DMS114 treated with DMSO at 0.1 percent for 48 hours (cell line): ENCODE measurements at regions not wholly inside any gene's neighbourhood (a gene's known extent, or its start where the extent isn't known, plus 50 kb on each side); places are given as distances from the start of the nearest gene placed in this dataset.

ENCODE experiments used
- DNase-seq: peaks from one replicate; lab custom pipeline; 2025; ENCODE audit not compliant: unreplicated experiment; lab: John Stamatoyannopoulos, UW

DNA sequence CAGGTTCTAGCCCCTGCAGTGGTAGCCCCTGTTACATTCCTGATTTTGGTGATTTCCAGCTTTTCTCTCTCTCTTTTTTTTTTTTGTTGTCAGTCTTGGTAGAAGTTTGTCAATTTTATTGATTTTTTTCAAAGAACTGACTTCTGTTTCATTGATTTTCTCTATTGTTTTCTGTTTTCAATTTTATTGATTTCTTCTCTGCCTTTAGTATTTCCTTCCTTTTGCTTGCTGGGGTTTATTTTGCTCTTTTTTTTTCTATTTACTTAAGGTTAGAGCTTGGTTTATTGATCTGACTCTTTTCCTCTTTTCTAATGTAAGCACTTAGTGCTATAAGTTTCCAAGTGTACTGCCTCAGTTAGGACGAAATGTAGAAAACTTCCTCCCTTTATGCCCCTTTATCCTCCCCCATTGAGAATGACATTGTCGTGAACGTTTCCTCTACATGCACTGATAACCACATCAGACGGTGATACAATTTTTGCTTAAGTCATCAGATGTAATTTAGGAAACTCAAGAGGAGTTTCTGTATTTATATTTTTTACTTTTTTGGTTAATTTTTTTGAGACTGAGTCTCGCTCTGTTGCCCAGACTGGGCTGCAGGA, 81.1 kb upstream of the HS6ST1 start:
- no peak for DNase-seq

DNA sequence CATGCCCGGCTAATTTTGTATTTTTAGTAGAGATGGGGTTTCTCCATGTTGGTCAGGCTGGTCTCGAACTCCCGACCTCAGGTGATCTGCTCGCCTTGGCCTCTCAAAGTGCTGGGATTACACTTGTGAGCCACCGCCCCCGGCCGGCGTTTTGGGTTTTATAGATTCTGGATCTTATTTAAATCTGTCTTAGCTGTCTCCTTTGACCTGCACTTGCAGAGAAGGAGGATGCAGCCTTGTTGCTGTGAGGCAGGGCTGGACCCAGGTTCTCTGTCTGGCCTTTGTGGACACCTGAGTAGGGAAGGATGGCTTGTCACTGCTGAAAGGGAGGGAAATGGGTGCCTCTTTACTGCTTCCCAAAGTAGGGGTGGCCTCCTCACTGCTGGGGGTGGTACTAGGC, 83.0 kb upstream of the HS6ST1 start:
- DNase-seq, result no peak

DNA sequence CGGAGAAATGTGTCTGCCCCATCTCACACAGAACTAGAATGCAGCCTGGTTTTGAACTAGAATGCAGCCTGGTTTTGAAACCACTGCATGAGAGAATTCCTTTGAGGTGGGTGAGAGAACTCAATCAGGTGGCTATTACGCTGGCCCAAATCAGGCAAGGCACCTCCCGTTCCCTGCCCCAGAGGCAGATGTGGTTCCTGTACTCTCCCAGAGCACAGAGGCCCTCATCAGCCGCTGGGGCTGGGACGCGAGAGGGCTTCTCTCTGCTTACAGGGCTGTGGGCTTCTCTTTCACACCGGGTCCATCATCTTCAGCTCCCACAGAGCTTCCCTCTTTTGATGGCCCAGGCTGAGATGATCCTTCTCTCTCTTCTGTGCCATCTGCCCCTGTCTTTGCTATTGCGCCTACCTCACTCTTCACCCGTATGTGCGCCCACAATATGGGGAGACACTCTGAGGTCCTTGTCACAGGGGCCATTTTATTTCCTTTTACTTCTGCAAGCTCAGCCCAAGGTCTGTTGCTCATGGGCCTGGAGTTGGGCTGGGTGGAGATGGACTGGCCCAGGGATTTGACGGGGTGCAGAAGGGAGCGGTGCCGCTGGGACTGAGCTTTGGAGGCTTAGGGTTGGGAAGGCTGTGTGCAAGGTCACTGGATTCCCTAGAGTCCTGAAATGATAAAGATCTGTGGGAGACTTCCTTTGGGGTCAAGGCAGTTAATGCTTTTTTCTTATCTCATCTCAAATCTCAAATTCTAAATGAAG, 84.4 kb upstream of the HS6ST1 start:
- DNase-seq, result no peak

DNA sequence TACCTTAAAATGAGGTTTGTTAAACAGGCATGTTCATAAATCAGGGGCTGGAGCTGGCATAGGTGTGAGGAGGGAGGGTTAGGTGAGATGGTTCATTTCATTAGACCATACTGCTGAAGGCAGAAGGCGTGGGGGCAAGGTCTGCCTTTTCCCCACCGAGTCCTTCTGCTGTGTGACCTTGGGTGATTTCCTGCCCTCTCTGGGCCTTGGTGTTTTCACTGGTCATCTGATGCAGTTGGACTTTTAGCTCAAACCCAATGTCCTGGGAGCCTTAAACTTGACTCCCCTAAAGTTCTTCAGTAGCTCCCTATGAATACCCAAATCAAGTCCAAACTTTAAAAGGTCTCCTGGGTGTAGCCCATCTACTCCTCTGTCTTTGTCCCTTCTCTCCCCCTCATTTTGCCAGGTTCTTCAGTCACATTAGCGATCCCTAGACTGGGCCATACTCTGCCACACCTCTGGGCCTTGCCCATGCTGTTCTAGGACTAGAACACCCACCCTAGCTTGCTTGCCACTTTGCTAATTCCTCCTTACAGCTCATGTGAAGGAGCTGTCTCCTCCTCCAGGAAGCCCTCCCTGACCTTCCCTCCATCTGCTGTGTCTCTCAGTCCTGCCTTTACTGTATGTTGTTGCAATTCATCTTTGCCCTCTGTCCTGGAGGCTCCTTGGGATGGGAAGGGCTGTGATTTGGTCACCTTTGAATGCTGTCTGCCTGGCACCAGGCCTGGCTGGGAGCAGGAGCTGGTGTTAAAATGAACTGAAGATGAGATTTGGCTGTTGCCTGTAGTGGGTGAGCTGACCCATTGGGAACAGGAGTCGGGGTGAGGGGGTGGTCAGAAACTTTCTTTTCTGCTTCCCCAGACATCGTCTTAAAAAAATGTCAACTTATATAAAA, 85.4 kb upstream of the HS6ST1 start:
- no peak for DNase-seq

DNA sequence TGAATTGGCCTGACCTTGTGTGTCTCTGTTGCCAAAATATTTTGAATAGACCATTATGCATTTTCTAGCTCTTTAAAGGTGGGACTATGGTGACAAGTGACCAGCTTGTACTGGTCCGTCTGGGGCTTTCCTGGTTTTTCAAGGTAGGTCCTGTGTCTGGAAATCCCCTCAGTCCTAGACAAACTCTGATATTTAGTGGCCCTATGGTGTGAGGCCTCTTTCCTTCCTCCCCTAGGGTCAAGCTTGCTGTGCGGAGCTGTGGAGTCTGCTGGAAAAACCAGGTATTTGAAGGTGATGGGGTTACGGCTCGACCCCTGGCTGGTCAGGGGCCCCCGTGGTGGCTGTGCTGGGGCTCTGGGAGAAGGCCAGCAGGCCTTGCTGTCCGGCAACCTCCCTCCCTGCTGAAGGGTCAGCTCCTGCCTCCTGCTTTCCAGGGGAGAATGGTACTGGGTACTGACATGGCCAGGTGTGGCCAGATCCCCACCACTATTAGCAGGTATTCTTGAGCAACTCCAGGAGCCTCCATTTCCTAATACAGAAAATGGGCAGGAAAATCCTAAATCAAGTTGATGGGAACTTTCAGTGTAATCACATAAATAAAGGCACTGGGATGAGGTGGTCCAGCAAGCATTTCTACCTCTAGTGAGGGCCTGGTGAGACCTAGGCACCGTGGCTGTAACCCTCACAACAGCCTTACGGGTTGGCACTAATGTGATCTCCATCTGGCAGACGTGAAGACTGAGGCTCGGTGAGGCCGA, 86.2 kb upstream of the HS6ST1 start:
- DNase-seq, result no peak

DNA sequence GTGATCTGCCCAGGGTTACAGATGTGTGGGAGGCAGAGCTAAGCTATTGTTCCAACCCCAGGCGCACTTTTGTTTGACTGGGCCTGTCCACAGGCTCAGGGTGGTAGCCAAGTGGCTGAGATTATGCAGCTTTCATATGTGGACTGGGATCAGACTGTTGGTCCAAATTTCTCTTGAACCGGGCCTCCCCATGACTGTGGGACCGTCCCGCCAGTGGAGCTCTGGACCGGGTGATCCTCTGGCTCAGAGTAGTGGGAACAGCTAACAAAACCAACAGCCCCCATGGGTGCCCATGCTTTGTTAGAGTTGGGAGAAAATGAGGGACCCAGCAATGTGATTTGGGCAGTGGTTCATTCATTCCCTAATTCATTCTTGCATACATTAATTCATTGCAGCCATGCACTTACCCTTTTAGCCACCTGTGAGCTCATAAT, 86.8 kb upstream of the HS6ST1 start:
- no peak for DNase-seq

DNA sequence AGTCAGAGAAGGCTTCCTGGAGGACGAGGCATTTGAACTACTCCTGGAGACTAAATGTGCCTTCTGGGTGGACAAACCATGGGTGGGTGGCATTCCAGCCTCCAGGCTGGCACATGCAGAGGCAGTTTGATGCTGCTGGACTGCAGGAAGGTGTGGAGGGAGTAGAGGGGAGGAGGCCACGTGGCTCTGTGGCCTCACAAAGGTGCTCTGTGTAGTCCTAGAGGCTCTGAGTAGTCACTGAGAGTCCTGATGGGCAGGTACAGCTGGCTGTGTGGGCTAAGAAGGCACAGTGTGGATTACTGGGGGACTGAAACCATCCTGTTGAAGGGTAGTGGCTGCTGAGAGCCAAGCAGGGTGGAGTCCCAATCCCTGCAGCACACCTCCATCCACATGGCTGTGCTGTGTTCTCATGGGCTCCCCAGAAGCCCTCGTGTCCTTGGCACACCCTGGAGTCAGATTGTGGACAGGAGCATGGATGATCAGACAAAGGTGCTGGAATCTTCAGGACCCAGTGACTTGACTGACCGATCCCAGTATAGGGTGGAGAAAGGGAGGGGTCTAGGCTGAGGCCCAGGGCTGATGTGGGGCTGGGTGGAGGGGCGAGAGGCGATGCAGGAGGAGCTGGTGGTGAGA, 87.4 kb upstream of the HS6ST1 start:
- DNase-seq, result no peak

DNA sequence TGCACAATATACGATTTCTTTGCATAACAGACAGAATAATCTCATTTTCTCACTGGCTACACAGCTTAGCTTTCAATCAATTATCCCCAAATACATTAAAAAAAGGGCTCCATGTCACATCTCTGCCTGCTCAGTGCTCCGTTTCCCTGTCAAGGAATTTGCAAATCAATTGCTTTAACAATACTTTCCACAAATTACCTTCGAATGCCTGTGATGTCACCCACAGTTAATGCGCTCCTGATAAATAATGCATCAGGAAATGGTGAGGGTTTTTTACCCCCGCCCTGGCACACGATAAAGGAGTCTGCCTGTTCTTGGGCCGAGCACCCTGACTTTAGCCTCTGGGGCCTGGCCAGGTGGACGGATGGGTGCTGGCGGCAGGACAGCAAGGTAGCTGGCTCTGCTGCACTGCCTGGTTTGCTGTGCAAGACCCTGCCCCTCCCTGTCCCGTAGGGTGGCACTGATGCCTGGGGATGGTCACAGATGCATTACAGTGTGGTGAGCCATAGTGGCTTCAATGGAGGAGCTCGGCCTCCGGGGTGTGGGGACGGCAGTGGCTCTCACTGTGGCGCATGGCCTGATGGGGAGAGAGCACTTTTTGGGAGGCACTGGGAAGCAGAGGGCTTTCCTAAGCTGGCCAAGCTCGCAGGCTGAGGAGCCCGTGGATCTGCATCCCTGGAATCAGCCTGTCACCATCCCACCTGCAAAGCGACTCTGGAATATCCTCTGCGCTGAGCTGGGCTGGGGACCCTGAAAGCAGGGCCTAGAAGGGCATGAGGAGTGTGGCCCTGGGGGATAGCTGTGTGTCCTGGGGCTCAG, 88.3 kb upstream of the HS6ST1 start:
- no peak for DNase-seq

DNA sequence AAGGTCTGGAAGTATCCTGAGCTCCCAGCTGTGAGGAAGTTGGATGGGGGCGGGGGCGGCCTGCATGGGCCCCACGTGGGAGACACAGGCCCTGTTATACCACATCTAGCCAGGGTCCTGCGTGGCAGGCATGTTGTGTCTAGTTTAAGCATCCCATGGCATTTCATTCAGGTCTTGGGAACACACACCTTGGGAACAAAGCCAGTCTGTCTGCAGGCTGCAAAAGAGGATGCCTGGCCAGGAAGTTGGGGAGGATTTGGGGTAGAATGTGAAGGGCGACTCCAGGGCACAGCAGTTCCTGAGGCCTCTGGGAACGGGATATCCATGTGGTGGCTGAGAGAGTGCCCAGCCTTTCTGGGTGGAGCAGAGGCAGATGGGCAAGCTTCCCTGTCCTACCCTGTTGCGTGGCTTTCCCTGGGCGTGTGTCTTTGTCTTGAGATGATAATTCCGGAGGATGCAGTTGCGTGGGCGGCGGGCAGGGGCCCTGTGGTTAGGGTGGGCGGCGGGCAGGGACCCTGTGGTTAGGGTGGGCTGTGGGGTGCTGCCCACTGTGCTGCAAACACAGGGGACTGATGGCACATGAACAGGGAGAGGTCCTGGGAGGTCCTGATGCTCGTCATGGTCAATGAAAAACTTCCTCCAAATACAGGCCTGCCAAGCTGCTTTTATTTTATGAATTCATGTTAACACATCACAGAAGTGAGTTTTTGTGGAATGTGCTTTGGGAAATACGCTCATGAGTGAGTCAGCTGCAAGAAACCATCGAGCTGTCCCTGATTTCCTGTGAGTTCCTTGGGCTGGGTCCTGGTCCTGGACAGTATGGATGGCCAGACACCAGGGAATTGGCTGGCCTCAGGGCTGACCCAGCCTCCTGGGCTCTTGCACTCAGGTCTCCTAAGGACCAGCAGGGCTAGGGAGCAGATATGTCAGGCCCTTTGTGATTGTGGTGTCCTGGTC, 90.0 kb upstream of the HS6ST1 start:
- DNase-seq, result no peak

DNA sequence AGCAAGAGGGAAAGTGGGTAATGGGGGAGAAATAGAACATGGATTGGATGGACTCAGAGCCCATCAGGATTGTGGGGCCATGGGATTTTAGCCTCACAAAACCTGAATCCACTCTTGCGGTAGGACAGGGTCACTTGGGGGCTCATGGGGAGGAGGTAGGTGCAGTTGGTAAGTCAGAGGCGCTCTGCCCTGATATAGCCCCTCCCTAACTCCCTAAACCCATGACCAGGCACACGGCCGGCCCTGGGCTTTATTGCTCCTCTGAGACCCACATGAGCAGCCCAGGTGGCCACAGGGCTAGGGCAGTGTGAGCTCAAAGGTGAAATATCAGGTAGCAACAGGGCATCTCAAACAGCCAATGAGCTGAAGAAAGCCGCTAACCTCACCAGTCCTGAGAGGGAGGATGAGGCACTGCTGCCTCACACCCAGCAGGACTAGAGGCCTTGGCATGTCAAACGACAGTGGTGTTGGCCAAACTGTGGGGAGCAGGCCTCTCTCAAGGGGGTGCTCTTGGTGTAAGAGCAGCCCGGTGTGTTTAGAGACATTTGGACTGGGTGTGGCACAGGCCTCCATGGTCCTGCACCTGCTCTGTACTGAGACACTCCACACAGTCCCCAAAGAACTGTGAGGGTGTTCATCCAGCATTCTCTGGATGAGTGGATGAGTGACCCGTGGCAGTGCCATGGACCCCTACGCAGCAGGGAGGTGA, 90.8 kb upstream of the HS6ST1 start:
- DNase-seq, result no peak

DNA sequence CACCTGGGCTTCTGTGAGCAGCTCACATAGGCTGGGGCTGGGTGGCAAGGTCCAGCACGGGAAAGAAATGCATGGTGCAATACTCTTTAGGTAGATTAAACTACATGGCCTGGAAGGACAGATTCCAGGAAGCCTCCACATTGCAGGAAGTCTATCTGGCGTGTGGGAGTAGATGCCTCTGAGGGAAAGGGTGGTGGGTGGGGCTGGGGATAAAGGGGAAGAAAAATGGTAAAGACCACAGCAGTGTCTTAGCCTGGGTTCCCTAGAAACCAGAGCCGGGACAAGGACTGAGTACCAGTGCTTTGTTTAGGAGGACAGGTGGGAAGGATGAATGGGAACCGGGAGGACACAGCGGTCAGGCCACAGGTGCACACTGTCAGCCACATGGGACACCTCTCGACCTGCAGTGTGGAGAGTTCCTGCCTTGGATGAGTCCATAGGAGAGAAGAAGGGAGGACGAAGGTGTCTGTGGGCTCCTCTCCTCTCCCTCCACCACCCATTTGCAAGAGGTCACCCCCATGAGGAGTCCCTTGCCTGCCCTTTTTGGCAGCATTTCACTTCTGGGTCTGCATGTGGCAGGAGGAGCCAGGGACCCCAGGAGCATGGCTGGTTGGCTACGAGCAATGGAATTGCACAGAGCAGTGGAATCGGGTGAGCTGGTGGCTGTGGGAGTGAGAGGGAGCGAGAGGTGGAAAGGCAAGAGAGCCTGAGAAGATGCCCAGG, 91.5 kb upstream of the HS6ST1 start:
- DNase-seq, result no peak

DNA sequence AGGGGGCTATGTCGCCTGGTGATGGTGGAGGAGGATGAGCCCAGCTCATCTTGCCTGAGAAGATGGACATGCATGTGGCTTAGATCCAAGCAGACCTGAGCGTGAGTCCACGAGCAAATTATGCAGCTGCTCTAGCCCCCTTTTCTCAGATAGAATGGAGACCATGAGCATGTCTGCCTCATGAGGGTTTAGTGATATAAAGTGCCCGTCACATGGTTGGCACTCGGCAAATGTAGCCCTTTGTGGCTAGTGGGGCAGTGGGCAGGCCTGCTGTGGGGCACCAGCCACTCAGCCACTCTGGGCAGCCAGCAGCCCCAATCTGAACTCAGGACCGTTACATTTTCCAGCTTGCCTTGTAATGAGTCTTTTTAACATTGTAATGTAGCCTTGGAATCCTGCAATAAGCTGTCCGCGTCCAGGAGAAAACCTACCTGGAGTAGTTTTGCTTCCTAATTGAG, 92.1 kb upstream of the HS6ST1 start:
- DNase-seq, result no peak

DNA sequence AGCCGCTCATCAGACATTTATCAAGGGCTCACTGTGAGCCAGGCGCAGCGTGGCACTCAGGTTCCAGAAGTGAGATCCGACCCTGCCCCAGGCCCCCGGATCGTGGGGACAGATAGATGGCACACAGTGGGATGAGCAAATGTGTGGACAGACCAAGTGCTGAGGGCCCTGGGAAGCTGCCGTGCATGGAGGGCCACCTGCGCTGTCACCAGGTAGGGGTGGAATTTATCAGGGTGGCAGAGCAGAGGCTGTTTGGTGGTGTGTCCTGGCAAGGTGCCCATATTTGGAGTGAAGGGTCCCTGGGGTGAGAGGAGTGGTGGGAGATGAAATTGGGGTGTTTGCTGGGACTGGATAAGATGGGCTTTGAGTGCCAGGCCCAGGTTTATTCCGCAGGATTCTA, 92.8 kb upstream of the HS6ST1 start:
- no peak for DNase-seq

DNA sequence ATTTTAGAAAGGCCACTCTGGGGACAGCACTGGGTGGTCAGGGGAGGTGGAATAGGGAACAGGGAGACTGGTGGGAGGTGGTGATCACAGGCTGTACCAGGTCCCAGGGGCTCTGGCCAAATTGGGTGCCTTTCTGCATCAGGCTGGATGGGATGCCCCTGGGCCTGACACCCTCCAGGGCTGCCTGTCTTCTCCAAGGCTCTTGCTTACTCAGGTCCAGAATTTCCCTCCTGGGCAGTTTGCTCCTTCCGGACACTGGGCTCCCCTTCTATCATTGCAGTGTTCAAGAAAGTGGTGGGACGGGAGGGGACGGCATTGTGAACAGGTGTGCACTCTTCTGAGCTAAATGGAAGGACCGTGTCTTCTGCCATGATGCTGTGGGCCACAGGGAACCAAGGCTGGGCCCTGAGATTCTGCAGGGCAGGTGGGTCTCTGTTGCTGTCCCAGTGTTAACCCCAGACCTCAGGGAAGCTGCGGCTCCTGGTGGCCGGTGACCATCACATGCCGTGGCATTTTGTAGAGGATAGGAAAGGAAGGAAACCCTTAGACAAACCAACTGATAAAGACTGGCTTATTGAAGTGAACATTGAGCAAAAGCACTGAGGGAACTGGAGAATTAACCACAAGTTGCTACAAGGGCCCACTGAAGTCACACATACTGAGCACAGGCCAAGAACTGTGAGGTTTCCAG, 93.7 kb upstream of the HS6ST1 start:
- no peak for DNase-seq

DNA sequence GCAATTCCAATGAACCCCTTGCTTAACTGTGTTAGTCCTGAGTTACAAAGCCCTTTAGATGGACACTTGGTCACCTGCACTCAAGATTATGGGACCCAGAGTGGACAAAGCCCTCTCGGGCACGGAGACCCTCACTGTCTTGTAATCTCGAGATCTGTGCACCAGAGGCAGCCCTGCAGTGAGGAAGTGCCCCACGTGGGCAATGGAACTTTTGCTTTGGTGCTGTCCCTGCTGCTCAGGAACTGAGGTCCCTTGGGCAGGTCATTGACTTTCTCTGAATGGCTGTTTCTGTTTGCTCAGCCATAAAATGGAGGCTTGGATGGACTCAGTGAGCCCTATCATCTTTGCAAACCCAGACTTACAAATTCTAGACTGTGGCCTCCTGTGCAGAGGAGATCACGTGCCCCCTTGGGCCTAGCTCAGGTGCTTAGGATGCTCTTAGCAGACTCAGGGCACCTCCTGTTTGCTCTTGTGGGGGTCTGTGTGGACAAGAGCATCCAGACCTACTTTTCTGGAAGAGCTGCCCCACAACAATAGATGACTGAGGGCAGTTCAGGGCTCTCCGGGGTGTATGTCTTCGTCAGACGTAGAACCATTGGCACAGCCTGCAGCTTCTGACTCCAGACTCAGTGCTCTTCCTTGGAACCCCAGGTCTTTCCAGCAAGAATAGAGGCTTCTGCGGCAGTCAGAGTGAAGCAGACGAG, 94.5 kb upstream of the HS6ST1 start:
- no peak for DNase-seq

DNA sequence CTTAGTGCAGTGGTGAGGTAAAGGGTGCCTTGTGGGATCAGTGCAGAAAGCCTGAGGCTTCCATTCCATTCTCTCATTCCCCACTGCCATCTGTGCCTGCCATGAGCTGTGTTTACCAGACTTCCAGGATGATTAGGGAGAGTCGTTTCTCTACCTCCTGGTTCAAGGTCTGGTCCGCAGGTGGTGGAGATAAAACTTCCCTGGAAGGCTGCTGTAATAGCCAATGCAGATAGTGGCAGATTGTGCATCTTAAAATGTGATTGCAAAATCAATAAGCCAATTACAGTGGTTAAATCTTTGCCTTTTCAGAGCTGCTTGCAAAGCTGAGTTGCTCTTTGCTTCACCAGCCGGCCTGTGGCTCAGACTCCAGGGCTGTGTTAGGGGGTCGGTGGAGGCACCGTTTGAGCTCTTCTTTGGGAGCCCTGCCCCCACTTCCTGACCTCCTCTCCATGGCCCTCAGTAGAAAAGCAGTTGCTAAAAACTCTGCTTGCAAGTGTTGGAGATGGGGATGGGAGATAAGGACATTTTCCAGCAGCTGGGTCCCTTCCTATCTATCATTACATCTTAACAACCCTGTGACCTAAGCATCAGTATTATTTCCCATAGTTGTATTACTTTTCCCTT, 95.2 kb upstream of the HS6ST1 start:
- no peak for DNase-seq
